Kidney (tissue), 13 donors: ENCODE measurements at regions not wholly inside any gene's neighbourhood (a gene's known extent, or its start where the extent isn't known, plus 50 kb on each side); places are given as distances from the start of the nearest gene placed in this dataset.
A peak's percentile ranks its signal among the peaks of the same experiment; 100 is the strongest.

Experiments
- DNase-seq, 5 donors: peaks; one replicate each; pipeline ENCODE4 v3.0.0-alpha.2; 2013 to 2020
- FAIRE-seq: peaks from 2 replicates; lab custom pipeline; 2012; peaks lifted over from hg19 to GRCh38; lab: Jason Lieb, UNC
- H3K27ac ChIP-seq, 2 donors: one replicate each; pipeline ENCODE4 v1.7.0; 2013; ENCODE audit warnings: low read depth in 2 of 2, low read length in 2 of 2, inconsistent platforms in 1 of 2
- H3K27me3 ChIP-seq: one replicate; pipeline ENCODE4 v1.7.1; 2013; ENCODE audit warnings: low read length, inconsistent platforms; ENCODE audit not compliant: control insufficient read depth, insufficient read depth
- H3K36me3 ChIP-seq, 3 donors: one replicate each; pipeline versions ENCODE4 v1.7.0 to v1.7.1; 2013; ENCODE audit warnings: low read length in 3 of 3, control low read depth in 1 of 3, inconsistent platforms in 1 of 3; ENCODE audit not compliant: insufficient read depth in 3 of 3, control insufficient read depth in 2 of 3
- H3K4me1 ChIP-seq, 3 donors: one replicate each; pipeline versions ENCODE4 v1.7.0 to v1.7.1; 2013; ENCODE audit warnings: low read length in 3 of 3, inconsistent platforms in 1 of 3, low read depth in 1 of 3; ENCODE audit not compliant: control insufficient read depth in 2 of 3, insufficient read depth in 2 of 3
- H3K4me3 ChIP-seq, 3 donors: one replicate each; pipeline versions ENCODE4 v1.7.0 to v1.8.1; 2013; ENCODE audit warnings: low read length in 3 of 3, control low read depth in 1 of 3, inconsistent platforms in 1 of 3
- H3K9ac ChIP-seq, 3 donors: one replicate each; pipeline versions ENCODE4 v1.7.0 to v1.7.1; 2013; ENCODE audit warnings: low read length in 3 of 3, control low read depth in 1 of 3, inconsistent platforms in 1 of 3
- H3K9me3 ChIP-seq, 3 donors: one replicate each; pipeline versions ENCODE4 v1.7.0 to v1.7.1; 2013; ENCODE audit warnings: low read length in 3 of 3, control low read depth in 1 of 3, inconsistent platforms in 1 of 3; ENCODE audit not compliant: control insufficient read depth in 2 of 3, insufficient read depth in 1 of 3
- CTCF ChIP-seq: IDR thresholded peaks from 3 replicates; pipeline ENCODE4 v1.5.1; 2012; ENCODE audit warnings: mild to moderate bottlenecking, moderate library complexity, borderline replicate concordance; ENCODE audit not compliant: insufficient read depth; ENCODE audit errors: extremely low read depth
- intact Hi-C: fragments of 100-400 bp; cut with DNase I; formaldehyde crosslinking; loops from one replicate; pipeline ENCODE4 v1.11.1; 2022
- donor health status: control.
- donor health status: control.
- donor health status: control.
- donor health status: control.
- donor health status: control.
- donor health status: DM: yes; HTN: yes; CAD: no.
- donor health status: Normal renal cell carcinoma (clear cell type).

GRCh38 chrX:45454290-45454689 is 253.6 kb upstream of the DIPK2B start:
- Histone ChIP-seq H3K27me3 (no peaks in the 10 kb centered on the region), H3K9me3 (no peaks in the 10 kb centered on the region), H3K4me3 (no peak overlapping the region), H3K4me1 (no peaks in the 10 kb centered on the region), H3K27ac (no peak overlapping the region), H3K9ac (no peak overlapping the region), H3K36me3 (no peaks in the 10 kb centered on the region)
- intact Hi-C loops, result no loop called here
- DNase-seq, result no peak
- no peak for FAIRE-seq
- no peak for TF ChIP-seq CTCF

- Histone ChIP-seq H3K36me3 (no peaks in the 10 kb centered on the region), H3K9me3 (no peaks in the 10 kb centered on the region), H3K4me1 (no peaks in the 10 kb centered on the region), H3K27me3 (no peaks in the 10 kb centered on the region), H3K9ac (no peak overlapping the region), H3K27ac (no peak overlapping the region), H3K4me3 (no peak overlapping the region)
- no peak for TF ChIP-seq CTCF
- FAIRE-seq (no peak), DNase-seq (peak in 2 of 5 donors; percentile 7 to 9)
- intact Hi-C loops, result no loop called here
Measured at GRCh38 chrX:45449982-45450381, 249.3 kb upstream of the DIPK2B start.

DNA sequence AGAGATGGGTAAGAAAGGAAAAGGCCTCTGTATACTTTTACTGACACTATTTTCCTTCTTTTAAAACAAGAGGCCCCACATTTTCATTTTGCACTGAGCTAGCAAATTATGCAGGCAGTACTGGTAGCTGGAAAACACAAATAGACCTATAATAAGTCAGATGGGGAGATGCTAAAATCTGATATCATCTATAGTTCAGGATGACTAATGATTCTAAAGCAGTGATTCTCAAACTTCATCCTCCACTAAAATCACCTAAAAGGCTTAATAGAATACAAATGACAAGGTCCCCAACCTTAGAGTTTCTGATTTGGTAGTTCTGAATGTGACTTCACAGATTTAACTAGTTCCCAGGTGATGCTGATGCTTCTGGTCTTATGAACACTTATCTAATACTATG is 247.3 kb upstream of the DIPK2B start:
- no peak for FAIRE-seq
- intact Hi-C loops, result no loop called here

More for the DNA sequence above, 247.3 kb upstream of the DIPK2B start:
- Histone ChIP-seq H3K9ac (no peak overlapping the region), H3K4me1 (no peaks in the 10 kb centered on the region), H3K9me3 (no peaks in the 10 kb centered on the region), H3K4me3 (no peak overlapping the region), H3K27ac (no peak overlapping the region), H3K36me3 (no peaks in the 10 kb centered on the region), H3K27me3 (no peaks in the 10 kb centered on the region)
- TF ChIP-seq CTCF, result no peak
- DNase-seq, result no peak
